Keratinocyte (primary cell): ENCODE measurements at regions not wholly inside any gene's neighbourhood (a gene's known extent, or its start where the extent isn't known, plus 50 kb on each side); places are given as distances from the start of the nearest gene placed in this dataset.
"Not testable (repeated sequence)": the region's sequence is repeated elsewhere in the genome, so short reads cannot be mapped to it uniquely, and the experiment has no call there.

ENCODE experiments used
- DNase-seq: peaks from one replicate; pipeline ENCODE4 v3.0.0-alpha.2; 2011; ENCODE audit warnings: low read depth, missing footprints, low spot score
- FAIRE-seq: peaks from 2 replicates; lab custom pipeline; 2011; peaks lifted over from hg19 to GRCh38; lab: Jason Lieb, UNC
- H2AFZ ChIP-seq: 2 replicates; pipeline ENCODE4 v1.6.0; 2012; ENCODE audit warnings: low read length, control low read depth, inconsistent platforms; ENCODE audit not compliant: control insufficient read depth
- H3K27ac ChIP-seq: 2 replicates; pipeline ENCODE4 v1.5.1; 2011; ENCODE audit warnings: low read length; ENCODE audit not compliant: control insufficient read depth, insufficient read depth
- H3K27me3 ChIP-seq: 3 replicates; pipeline ENCODE4 v1.6.0; 2011; ENCODE audit warnings: low read length; ENCODE audit not compliant: control insufficient read depth, insufficient read depth; ENCODE audit errors: extremely low read depth
- H3K36me3 ChIP-seq, 2 experiments: 2 replicates in 1 of 2; 3 replicates in 1 of 2; pipeline ENCODE4 v1.5.1; 2011; ENCODE audit warnings: low read length in 2 of 2, mild to moderate bottlenecking in 1 of 2; ENCODE audit not compliant: control insufficient read depth in 2 of 2, insufficient read depth in 2 of 2; ENCODE audit errors: extremely low read depth in 1 of 2
- H3K4me1 ChIP-seq: 3 replicates; pipeline ENCODE4 v1.5.1; 2011; ENCODE audit warnings: low read length; ENCODE audit not compliant: control insufficient read depth, insufficient read depth; ENCODE audit errors: extremely low read depth
- H3K4me2 ChIP-seq: 3 replicates; pipeline ENCODE4 v1.6.0; 2011; ENCODE audit warnings: low read depth, low read length; ENCODE audit not compliant: control insufficient read depth, insufficient read depth; ENCODE audit errors: extremely low read depth
- H3K4me3 ChIP-seq, 3 experiments: fragments of 200-600 bp in 1 of 3; sonication (generic) in 1 of 3; 2 replicates in 2 of 3; 3 replicates in 1 of 3; pipeline ENCODE4 v1.5.1; 2011 to 2016; ENCODE audit warnings: low read length in 3 of 3, mild to moderate bottlenecking in 3 of 3, control low read depth in 2 of 3, inconsistent platforms in 1 of 3, low read depth in 1 of 3, mixed read lengths in 1 of 3, mixed run types in 1 of 3, moderate library complexity in 1 of 3; ENCODE audit not compliant: control insufficient read depth in 2 of 3, insufficient read depth in 2 of 3; ENCODE audit errors: extremely low read depth in 1 of 3
- H3K79me2 ChIP-seq: 2 replicates; pipeline ENCODE4 v1.6.0; 2012; ENCODE audit warnings: low read length; ENCODE audit not compliant: control insufficient read depth, insufficient read depth
- H3K9ac ChIP-seq: 3 replicates; pipeline ENCODE4 v1.6.0; 2011; ENCODE audit warnings: low read length; ENCODE audit not compliant: control insufficient read depth, insufficient read depth; ENCODE audit errors: extremely low read depth
- H3K9me1 ChIP-seq: 3 replicates; pipeline ENCODE4 v1.6.0; 2011; ENCODE audit warnings: low read length; ENCODE audit not compliant: control insufficient read depth, insufficient read depth; ENCODE audit errors: extremely low read depth
- H3K9me3 ChIP-seq: 2 replicates; pipeline ENCODE4 v1.5.1; 2012; ENCODE audit warnings: low read depth, low read length; ENCODE audit not compliant: control insufficient read depth
- H4K20me1 ChIP-seq: 3 replicates; pipeline ENCODE4 v1.6.0; 2011; ENCODE audit warnings: low read length; ENCODE audit not compliant: control insufficient read depth, insufficient read depth; ENCODE audit errors: extremely low read depth
- EZH2 ChIP-seq: IDR thresholded peaks from one replicate; pipeline ENCODE4 v1.6.1; 2012; ENCODE audit warnings: inconsistent platforms, mild to moderate bottlenecking, low read length, moderate library complexity
- dilution Hi-C: fragments of 300-500 bp; cut with MboI; formaldehyde crosslinking; loops from one replicate; pipeline ENCODE4 v1.7.0; 2020; ENCODE audit warnings: low sequenced_read_pairs; ENCODE audit not compliant: extremely low pct_ligation_motif_present
- TF ChIP-seq, protein P1 (sequence below), 3 experiments: IDR thresholded peaks in 1 of 3; conservative IDR thresholded peaks in 1 of 3; optimal IDR thresholded peaks in 1 of 3; 2 replicates in 2 of 3; 3 replicates in 1 of 3; pipeline versions ENCODE3 to v1.5.1; 2011; ENCODE audit warnings: low read length in 3 of 3, mild to moderate bottlenecking in 3 of 3, moderate library complexity in 2 of 3, control low read depth in 1 of 3, inconsistent platforms in 1 of 3; ENCODE audit not compliant: insufficient read depth in 2 of 3; ENCODE audit errors: extremely low read depth in 1 of 3

- H3K36me3 ChIP-seq = no peaks in the 10 kb centered on the region
- no peaks in the 10 kb centered on the region for H3K9me3 ChIP-seq
- no peak for TF ChIP-seq EZH2
- TF ChIP-seq, protein P1, sequence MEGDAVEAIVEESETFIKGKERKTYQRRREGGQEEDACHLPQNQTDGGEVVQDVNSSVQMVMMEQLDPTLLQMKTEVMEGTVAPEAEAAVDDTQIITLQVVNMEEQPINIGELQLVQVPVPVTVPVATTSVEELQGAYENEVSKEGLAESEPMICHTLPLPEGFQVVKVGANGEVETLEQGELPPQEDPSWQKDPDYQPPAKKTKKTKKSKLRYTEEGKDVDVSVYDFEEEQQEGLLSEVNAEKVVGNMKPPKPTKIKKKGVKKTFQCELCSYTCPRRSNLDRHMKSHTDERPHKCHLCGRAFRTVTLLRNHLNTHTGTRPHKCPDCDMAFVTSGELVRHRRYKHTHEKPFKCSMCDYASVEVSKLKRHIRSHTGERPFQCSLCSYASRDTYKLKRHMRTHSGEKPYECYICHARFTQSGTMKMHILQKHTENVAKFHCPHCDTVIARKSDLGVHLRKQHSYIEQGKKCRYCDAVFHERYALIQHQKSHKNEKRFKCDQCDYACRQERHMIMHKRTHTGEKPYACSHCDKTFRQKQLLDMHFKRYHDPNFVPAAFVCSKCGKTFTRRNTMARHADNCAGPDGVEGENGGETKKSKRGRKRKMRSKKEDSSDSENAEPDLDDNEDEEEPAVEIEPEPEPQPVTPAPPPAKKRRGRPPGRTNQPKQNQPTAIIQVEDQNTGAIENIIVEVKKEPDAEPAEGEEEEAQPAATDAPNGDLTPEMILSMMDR (optimal IDR thresholded peaks at IDR 0.05 in 1 of 3, IDR thresholded peaks at IDR 0.05 in 1 of 3, conservative IDR thresholded peaks at IDR 0.05 in 1 of 3; ENCODE audit: extremely low read depth in 1 of 3, insufficient read depth in 2 of 3, low read length in 3 of 3) = no peak
- no peaks in the 10 kb centered on the region for H3K79me2 ChIP-seq
- H3K27me3 ChIP-seq = no peaks in the 10 kb centered on the region
- dilution Hi-C loops = no loop called here
- no peaks in the 10 kb centered on the region for H3K9me1 ChIP-seq
- H2AFZ ChIP-seq = no peak overlapping the region
- DNase-seq = no peak
- no peak overlapping the region for H3K27ac ChIP-seq
- no peak overlapping the region for H3K4me2 ChIP-seq
- H3K4me1 ChIP-seq = no peaks in the 10 kb centered on the region
- no peak overlapping the region for H3K4me3 ChIP-seq
- no peak for FAIRE-seq
- no peak overlapping the region for H3K9ac ChIP-seq
- no peaks in the 10 kb centered on the region for H4K20me1 ChIP-seq
Measured at GRCh38 chr4:3605491-3605890, 73.3 kb upstream of the LRPAP1 start.

DNA sequence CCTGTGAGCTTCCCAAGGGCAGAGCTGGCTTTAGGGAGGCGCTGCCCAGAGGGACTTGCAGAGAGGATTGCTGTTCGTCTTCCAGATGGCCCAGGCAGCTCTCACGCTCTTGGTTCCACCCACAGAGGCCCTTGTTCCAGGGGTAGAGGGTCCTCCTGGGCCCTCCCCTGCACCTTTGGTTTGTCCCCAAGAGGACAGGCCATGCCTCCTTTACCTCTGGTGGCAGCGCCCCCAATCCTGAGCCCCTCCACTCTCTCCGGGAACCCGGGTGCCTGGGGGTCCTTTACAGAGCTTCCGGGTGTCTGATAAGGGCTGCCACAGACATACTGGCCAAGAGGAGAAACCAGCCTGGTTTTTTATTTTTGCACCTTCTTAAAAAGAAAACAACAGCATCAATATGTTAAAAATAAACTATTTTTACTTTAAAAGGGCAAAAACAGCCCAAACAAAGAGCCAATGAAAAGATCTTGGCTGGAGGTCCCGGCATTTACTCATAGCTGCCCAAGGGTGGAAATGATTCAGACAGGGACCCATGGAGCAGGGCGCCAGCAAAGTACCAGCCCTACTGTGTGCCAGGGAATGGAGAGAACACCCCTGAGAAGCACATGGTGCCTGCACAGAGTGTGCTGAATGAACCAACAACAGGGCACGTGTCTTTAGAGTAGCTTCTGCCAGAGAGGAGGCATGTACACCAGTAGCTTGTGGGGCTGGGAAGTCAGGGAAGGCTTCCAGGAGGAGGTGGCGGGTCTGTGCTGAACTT, 70.8 kb upstream of the LRPAP1 start:
- H3K9me3 ChIP-seq, H3K4me1 ChIP-seq, H3K4me3 ChIP-seq, H3K27ac ChIP-seq, H3K79me2 ChIP-seq, FAIRE-seq, DNase-seq, H3K9ac ChIP-seq, H2AFZ ChIP-seq, dilution Hi-C loops, H3K9me1 ChIP-seq, H3K4me2 ChIP-seq, H3K36me3 ChIP-seq, H4K20me1 ChIP-seq, H3K27me3 ChIP-seq: not testable (repeated sequence)

DNA sequence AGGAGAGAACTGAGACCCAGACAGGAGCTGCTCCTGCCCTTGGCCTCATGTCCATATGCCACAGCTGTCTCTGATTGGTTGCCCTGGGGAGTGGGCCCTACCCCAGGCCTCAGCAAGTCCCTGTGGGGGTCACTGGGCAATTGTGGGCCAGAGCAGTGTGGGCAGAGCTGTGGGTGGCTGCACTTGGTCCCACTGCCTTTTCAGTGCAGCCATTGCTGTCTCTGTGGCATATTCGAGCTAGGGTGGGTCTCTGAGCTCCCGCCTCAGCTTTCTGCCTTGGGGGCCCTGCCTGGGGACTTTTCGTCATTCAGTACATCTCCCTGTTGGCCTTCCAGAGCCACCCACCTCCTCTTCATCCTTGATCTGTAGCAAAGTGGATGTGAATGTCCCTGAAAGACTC, 69.8 kb upstream of the LRPAP1 start:
- Histone ChIP-seq H4K20me1 (no peaks in the 10 kb centered on the region), H3K9me3 (peaks cover 10% of the 10 kb centered on the region), H2AFZ (no peak overlapping the region), H3K36me3 (no peaks in the 10 kb centered on the region), H3K9me1 (no peaks in the 10 kb centered on the region), H3K27ac (no peak overlapping the region), H3K4me1 (no peaks in the 10 kb centered on the region), H3K9ac (no peak overlapping the region), H3K4me3 (no peak overlapping the region), H3K4me2 (no peak overlapping the region), H3K27me3 (no peaks in the 10 kb centered on the region), H3K79me2 (no peaks in the 10 kb centered on the region)
- TF ChIP-seq, protein P1 (optimal IDR thresholded peaks at IDR 0.05 in 1 of 3, IDR thresholded peaks at IDR 0.05 in 1 of 3, conservative IDR thresholded peaks at IDR 0.05 in 1 of 3; ENCODE audit: extremely low read depth in 1 of 3, insufficient read depth in 2 of 3, low read length in 3 of 3) = no peak
- no peak for TF ChIP-seq EZH2
- dilution Hi-C loops = no loop called here
- no peak for FAIRE-seq
- no peak for DNase-seq
